Left ventricle myocardium inferior (tissue), 1 donor: ENCODE measurements at regions not wholly inside any gene's neighbourhood (a gene's known extent, or its start where the extent isn't known, plus 50 kb on each side); places are given as distances from the start of the nearest gene placed in this dataset.

ENCODE experiments used
- DNase-seq: peaks from one replicate; pipeline ENCODE4 v3.0.0-alpha.2; 2020
- H3K27ac ChIP-seq: fragments of 200-600 bp; replicated peaks from 2 replicates; pipeline ENCODE4 v1.8.0; 2021
- H3K27me3 ChIP-seq: fragments of 200-600 bp; 2 replicates; pipeline ENCODE4 v1.8.0; 2021; ENCODE audit warnings: low read depth
- H3K36me3 ChIP-seq: fragments of 200-600 bp; 2 replicates; pipeline ENCODE4 v1.8.0; 2021
- H3K4me1 ChIP-seq: fragments of 200-600 bp; 2 replicates; pipeline ENCODE4 v1.8.0; 2021
- H3K4me3 ChIP-seq: fragments of 200-600 bp; 2 replicates; pipeline ENCODE4 v1.8.0; 2021; ENCODE audit warnings: mild to moderate bottlenecking, moderate library complexity
- H3K9me3 ChIP-seq: fragments of 200-600 bp; replicated peaks from 2 replicates; pipeline ENCODE4 v1.8.0; 2021
- CTCF ChIP-seq: fragments of 200-600 bp; IDR thresholded peaks from 2 replicates; pipeline ENCODE4 v1.8.0; 2021; ENCODE audit warnings: antibody characterized with exemption, mild to moderate bottlenecking, borderline replicate concordance
- intact Hi-C: fragments of 100-400 bp; cut with micrococcal nuclease; formaldehyde crosslinking; loops from one replicate; pipeline ENCODE4 v1.11.0; 2022
- donor health status: DM: no; HTN: yes; CAD: no; lungs with severe emphysema.

- Histone ChIP-seq H3K27ac (no peak overlapping the region), H3K36me3 (no peaks in the 10 kb centered on the region), H3K9me3 (no peaks in the 10 kb centered on the region), H3K4me1 (no peaks in the 10 kb centered on the region), H3K4me3 (no peak overlapping the region), H3K27me3 (peaks cover 74% of the 10 kb centered on the region)
- no peak for TF ChIP-seq CTCF
- intact Hi-C loops, result no loop called here
- DNase-seq, result no peak
Observed at GRCh38 chr22:48248901-48249455, 1486.5 kb downstream of the TBC1D22A start.

- H3K4me1 ChIP-seq, result no peaks in the 10 kb centered on the region
- H3K4me3 ChIP-seq, result no peak overlapping the region
Observed at GRCh38 chr22:48247829-48248228, 1485.4 kb downstream of the TBC1D22A start.

GRCh38 chr22:48245196-48245485, 1482.7 kb downstream of the TBC1D22A start:
- H3K27me3 ChIP-seq, result peaks cover 83% of the 10 kb centered on the region
- DNase-seq, result no peak
- intact Hi-C loops, result no loop called here
- H3K36me3 ChIP-seq, result no peaks in the 10 kb centered on the region
- no peak overlapping the region for H3K27ac ChIP-seq
- TF ChIP-seq CTCF, result no peak
- no peak overlapping the region for H3K4me3 ChIP-seq
- no peaks in the 10 kb centered on the region for H3K4me1 ChIP-seq
- no peaks in the 10 kb centered on the region for H3K9me3 ChIP-seq

More at GRCh38 chr22:48247829-48248228, 1485.4 kb downstream of the TBC1D22A start:
- no peak for TF ChIP-seq CTCF
- Histone ChIP-seq H3K36me3 (no peaks in the 10 kb centered on the region), H3K27ac (no peak overlapping the region), H3K27me3 (peaks cover 73% of the 10 kb centered on the region), H3K9me3 (no peaks in the 10 kb centered on the region)
- intact Hi-C loops, result no loop called here
- no peak for DNase-seq

- no peaks in the 10 kb centered on the region for H3K36me3 ChIP-seq
- H3K27me3 ChIP-seq, result peaks cover 84% of the 10 kb centered on the region
- intact Hi-C loops, result no loop called here
- H3K9me3 ChIP-seq, result no peaks in the 10 kb centered on the region
- TF ChIP-seq CTCF, result no peak
- H3K4me3 ChIP-seq, result no peak overlapping the region
- no peak for DNase-seq
- no peaks in the 10 kb centered on the region for H3K4me1 ChIP-seq
- no peak overlapping the region for H3K27ac ChIP-seq
Observed at GRCh38 chr22:48244388-48245195, 1482.1 kb downstream of the TBC1D22A start.

GRCh38 chr22:48242461-48242864, 1480.0 kb downstream of the TBC1D22A start:
- no peaks in the 10 kb centered on the region for H3K9me3 ChIP-seq
- no peak for DNase-seq
- H3K27me3 ChIP-seq, result peaks cover 95% of the 10 kb centered on the region
- TF ChIP-seq CTCF, result no peak
- H3K27ac ChIP-seq, result no peak overlapping the region
- no peak overlapping the region for H3K4me3 ChIP-seq
- H3K36me3 ChIP-seq, result no peaks in the 10 kb centered on the region
- intact Hi-C loops, result no loop called here
- no peaks in the 10 kb centered on the region for H3K4me1 ChIP-seq
